ENCODE measurements at regions not wholly inside any gene's neighbourhood (a gene's known extent, or its start where the extent isn't known, plus 50 kb on each side); places are given as distances from the start of the nearest gene placed in this dataset.

DNA sequence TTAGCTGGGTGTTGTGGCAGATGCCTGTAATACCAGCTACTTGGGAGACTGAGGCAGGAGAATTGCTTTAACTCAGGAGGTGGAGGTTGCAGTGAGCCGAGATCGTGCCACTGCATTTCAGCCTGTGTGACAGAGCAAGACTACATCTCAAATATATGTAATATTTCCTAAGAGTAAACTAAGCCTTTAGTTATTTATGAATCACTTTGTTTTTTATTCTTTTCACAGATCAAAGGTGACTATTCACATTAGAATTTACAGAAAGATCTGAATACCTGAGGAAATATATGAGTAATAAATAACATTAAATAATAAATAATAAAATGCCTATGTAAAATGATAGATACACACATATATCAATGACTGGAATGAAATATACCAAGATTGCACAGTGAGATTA lies 630.8 kb upstream of the IMPG1 start:
- H3K9me3 Mint-ChIP-seq (ENCODE audit: unreplicated experiment): no peaks in the 10 kb centered on the region
- H3K27me3 Mint-ChIP-seq (ENCODE audit: insufficient read depth, unreplicated experiment): no peaks in the 10 kb centered on the region
- Histone ChIP-seq H3K4me3 (ENCODE audit: low read depth, low read length) (no peak overlapping the region), H3K36me3 (ENCODE audit: control insufficient read depth, insufficient read depth, low read length) (no peaks in the 10 kb centered on the region), H3K4me1 (no peaks in the 10 kb centered on the region), H3K9me3 (no peaks in the 10 kb centered on the region), H3K27me3 (replicated peaks; ENCODE audit: control insufficient read depth, insufficient read depth, low read length) (no peaks in the 10 kb centered on the region)
- H3K27ac Mint-ChIP-seq (ENCODE audit: unreplicated experiment): no peak overlapping the region
- intact Hi-C loops (cut with micrococcal nuclease; ENCODE audit: unreplicated experiment): loop anchor here (10.0 kb wide), 1 partner anchor 92 kb away; no protein-coding TSS in a partner anchor
- ChIA-PET CTCF (no interaction called here), POLR2A (no interaction called here)
- no peak for DNase-seq
- H3K4me1 Mint-ChIP-seq (ENCODE audit: low read depth, unreplicated experiment): no peaks in the 10 kb centered on the region
- BruUV-seq (replicated peaks): no TSS peak
- no peak overlapping the region for H3K4me3 Mint-ChIP-seq (ENCODE audit: unreplicated experiment)
- no peaks in the 10 kb centered on the region for H3K36me3 Mint-ChIP-seq (ENCODE audit: insufficient read depth, unreplicated experiment)
- TF ChIP-seq, protein P1, sequence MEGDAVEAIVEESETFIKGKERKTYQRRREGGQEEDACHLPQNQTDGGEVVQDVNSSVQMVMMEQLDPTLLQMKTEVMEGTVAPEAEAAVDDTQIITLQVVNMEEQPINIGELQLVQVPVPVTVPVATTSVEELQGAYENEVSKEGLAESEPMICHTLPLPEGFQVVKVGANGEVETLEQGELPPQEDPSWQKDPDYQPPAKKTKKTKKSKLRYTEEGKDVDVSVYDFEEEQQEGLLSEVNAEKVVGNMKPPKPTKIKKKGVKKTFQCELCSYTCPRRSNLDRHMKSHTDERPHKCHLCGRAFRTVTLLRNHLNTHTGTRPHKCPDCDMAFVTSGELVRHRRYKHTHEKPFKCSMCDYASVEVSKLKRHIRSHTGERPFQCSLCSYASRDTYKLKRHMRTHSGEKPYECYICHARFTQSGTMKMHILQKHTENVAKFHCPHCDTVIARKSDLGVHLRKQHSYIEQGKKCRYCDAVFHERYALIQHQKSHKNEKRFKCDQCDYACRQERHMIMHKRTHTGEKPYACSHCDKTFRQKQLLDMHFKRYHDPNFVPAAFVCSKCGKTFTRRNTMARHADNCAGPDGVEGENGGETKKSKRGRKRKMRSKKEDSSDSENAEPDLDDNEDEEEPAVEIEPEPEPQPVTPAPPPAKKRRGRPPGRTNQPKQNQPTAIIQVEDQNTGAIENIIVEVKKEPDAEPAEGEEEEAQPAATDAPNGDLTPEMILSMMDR (IDR thresholded peaks at IDR 0.05; ENCODE audit: insufficient read depth in 1 of 2, low read depth in 1 of 2, low read length in 1 of 2, severe bottlenecking in 1 of 2, unreplicated experiment in 1 of 2): no peak

- CTCF ChIA-PET: no interaction called here
- H3K4me3 ChIP-seq (ENCODE audit: low read depth, low read length): no peak overlapping the region
- intact Hi-C loops (cut with micrococcal nuclease; ENCODE audit: unreplicated experiment): loop anchor here (10.0 kb wide), 1 partner anchor 93 kb away; no protein-coding TSS in a partner anchor
- POLR2A ChIA-PET: no interaction called here
- H3K27me3 Mint-ChIP-seq (ENCODE audit: insufficient read depth, unreplicated experiment): no peaks in the 10 kb centered on the region
- no peaks in the 10 kb centered on the region for H3K27me3 ChIP-seq (replicated peaks; ENCODE audit: control insufficient read depth, insufficient read depth, low read length)
- no peaks in the 10 kb centered on the region for H3K4me1 Mint-ChIP-seq (ENCODE audit: low read depth, unreplicated experiment)
- no peaks in the 10 kb centered on the region for H3K36me3 ChIP-seq (ENCODE audit: control insufficient read depth, insufficient read depth, low read length)
- H3K9me3 ChIP-seq: no peaks in the 10 kb centered on the region
- H3K4me1 ChIP-seq: no peaks in the 10 kb centered on the region
- H3K9me3 Mint-ChIP-seq (ENCODE audit: unreplicated experiment): no peaks in the 10 kb centered on the region
- no peaks in the 10 kb centered on the region for H3K36me3 Mint-ChIP-seq (ENCODE audit: insufficient read depth, unreplicated experiment)
- DNase-seq: no peak
- no TSS peak for BruUV-seq (replicated peaks)
- peak overlapping the region; percentile 21 for H3K27ac Mint-ChIP-seq (ENCODE audit: unreplicated experiment)
- TF ChIP-seq, protein P1 (IDR thresholded peaks at IDR 0.05; ENCODE audit: insufficient read depth in 1 of 2, low read depth in 1 of 2, low read length in 1 of 2, severe bottlenecking in 1 of 2, unreplicated experiment in 1 of 2): no peak
- no peak overlapping the region for H3K4me3 Mint-ChIP-seq (ENCODE audit: unreplicated experiment)
Observed at GRCh38 chr6:76702187-76702586, 629.7 kb upstream of the IMPG1 start.

GRCh38 chr6:76701610-76702009 lies 629.1 kb upstream of the IMPG1 start:
- no peak overlapping the region for H3K4me3 ChIP-seq (ENCODE audit: low read depth, low read length)
- no peak for DNase-seq
- no peaks in the 10 kb centered on the region for H3K9me3 ChIP-seq
- no peaks in the 10 kb centered on the region for H3K4me1 Mint-ChIP-seq (ENCODE audit: low read depth, unreplicated experiment)
- no peak overlapping the region for H3K4me3 Mint-ChIP-seq (ENCODE audit: unreplicated experiment)
- no peaks in the 10 kb centered on the region for H3K36me3 Mint-ChIP-seq (ENCODE audit: insufficient read depth, unreplicated experiment)
- H3K9me3 Mint-ChIP-seq (ENCODE audit: unreplicated experiment): no peaks in the 10 kb centered on the region
- intact Hi-C loops (cut with micrococcal nuclease; ENCODE audit: unreplicated experiment): loop anchor here (10.0 kb wide), 1 partner anchor 93 kb away; no protein-coding TSS in a partner anchor
- TF ChIP-seq, protein P1 (IDR thresholded peaks at IDR 0.05; ENCODE audit: insufficient read depth in 1 of 2, low read depth in 1 of 2, low read length in 1 of 2, severe bottlenecking in 1 of 2, unreplicated experiment in 1 of 2): no peak
- no peaks in the 10 kb centered on the region for H3K36me3 ChIP-seq (ENCODE audit: control insufficient read depth, insufficient read depth, low read length)
- no peaks in the 10 kb centered on the region for H3K27me3 ChIP-seq (replicated peaks; ENCODE audit: control insufficient read depth, insufficient read depth, low read length)
- no peaks in the 10 kb centered on the region for H3K4me1 ChIP-seq
- no peak overlapping the region for H3K27ac Mint-ChIP-seq (ENCODE audit: unreplicated experiment)
- ChIA-PET POLR2A (no interaction called here), CTCF (no interaction called here)
- no TSS peak for BruUV-seq (replicated peaks)
- no peaks in the 10 kb centered on the region for H3K27me3 Mint-ChIP-seq (ENCODE audit: insufficient read depth, unreplicated experiment)
